Skeletal muscle satellite cell (primary cell): ENCODE measurements at regions not wholly inside any gene's neighbourhood (a gene's known extent, or its start where the extent isn't known, plus 50 kb on each side); places are given as distances from the start of the nearest gene placed in this dataset.

Experiments
- H3K27me3 ChIP-seq: 2 replicates; pipeline ENCODE4 v1.7.0; 2013; ENCODE audit warnings: low read length; ENCODE audit not compliant: control insufficient read depth, insufficient read depth
- H3K36me3 ChIP-seq: 2 replicates; pipeline ENCODE4 v1.7.0; 2013; ENCODE audit warnings: mild to moderate bottlenecking, control low read depth, low read length; ENCODE audit not compliant: insufficient read depth
- H3K4me1 ChIP-seq: 2 replicates; pipeline ENCODE4 v1.7.0; 2013; ENCODE audit warnings: low read length; ENCODE audit not compliant: control insufficient read depth, insufficient read depth
- H3K4me2 ChIP-seq: 2 replicates; pipeline ENCODE4 v1.7.0; 2013; ENCODE audit warnings: mild to moderate bottlenecking, low read length
- H3K4me3 ChIP-seq: 2 replicates; pipeline ENCODE4 v1.7.0; 2013; ENCODE audit warnings: low read length
- H3K9ac ChIP-seq: 2 replicates; pipeline ENCODE4 v1.7.0; 2013; ENCODE audit warnings: mild to moderate bottlenecking, low read depth, low read length, moderate library complexity
- H3K9me3 ChIP-seq: replicated peaks from 2 replicates; pipeline ENCODE4 v1.7.0; 2013; ENCODE audit warnings: mild to moderate bottlenecking, control low read depth, low read length

GRCh38 chr6:14946753-14947152 lies 299.1 kb upstream of the JARID2 start:
- Histone ChIP-seq H3K4me2 (no peak overlapping the region), H3K27me3 (no peaks in the 10 kb centered on the region), H3K9ac (no peak overlapping the region), H3K9me3 (no peaks in the 10 kb centered on the region), H3K36me3 (no peaks in the 10 kb centered on the region), H3K4me3 (no peak overlapping the region), H3K4me1 (no peaks in the 10 kb centered on the region)

GRCh38 chr6:14948586-14949245 lies 297.2 kb upstream of the JARID2 start:
- Histone ChIP-seq H3K9ac (no peak overlapping the region), H3K27me3 (no peaks in the 10 kb centered on the region), H3K4me2 (no peak overlapping the region), H3K4me3 (no peak overlapping the region), H3K9me3 (no peaks in the 10 kb centered on the region), H3K36me3 (no peaks in the 10 kb centered on the region), H3K4me1 (no peaks in the 10 kb centered on the region)

- Histone ChIP-seq H3K27me3 (no peaks in the 10 kb centered on the region), H3K4me1 (no peaks in the 10 kb centered on the region), H3K9me3 (no peaks in the 10 kb centered on the region)
Observed at GRCh38 chr6:14950103-14950969, 295.5 kb upstream of the JARID2 start.

DNA sequence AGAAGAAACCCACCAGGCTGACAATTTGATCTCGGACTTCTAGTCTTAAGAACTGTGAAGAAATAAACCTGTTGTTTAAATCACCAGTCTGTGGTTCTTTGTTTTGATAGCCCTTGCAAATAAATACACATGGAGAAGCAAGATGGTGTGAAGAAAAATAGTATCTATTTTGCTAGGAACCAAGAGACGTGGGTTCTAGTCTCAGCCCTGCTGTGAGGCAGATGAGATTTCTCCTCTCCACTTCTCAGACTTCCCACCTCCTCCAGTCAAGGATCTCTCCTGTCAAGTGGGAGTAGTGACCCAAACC lies 294.9 kb upstream of the JARID2 start:
- Histone ChIP-seq H3K9me3 (no peaks in the 10 kb centered on the region), H3K27me3 (no peaks in the 10 kb centered on the region), H3K4me3 (no peak overlapping the region), H3K4me1 (no peaks in the 10 kb centered on the region), H3K36me3 (no peaks in the 10 kb centered on the region), H3K9ac (no peak overlapping the region), H3K4me2 (no peak overlapping the region)

More at GRCh38 chr6:14950103-14950969, 295.5 kb upstream of the JARID2 start:
- Histone ChIP-seq H3K36me3 (no peaks in the 10 kb centered on the region), H3K4me3 (no peak overlapping the region), H3K4me2 (no peak overlapping the region), H3K9ac (no peak overlapping the region)

GRCh38 chr6:14951704-14952103 lies 294.2 kb upstream of the JARID2 start:
- no peaks in the 10 kb centered on the region for H3K4me1 ChIP-seq
- no peak overlapping the region for H3K4me3 ChIP-seq
- H3K27me3 ChIP-seq = no peaks in the 10 kb centered on the region
- no peaks in the 10 kb centered on the region for H3K9me3 ChIP-seq
- no peaks in the 10 kb centered on the region for H3K36me3 ChIP-seq
- no peak overlapping the region for H3K9ac ChIP-seq
- H3K4me2 ChIP-seq = no peak overlapping the region

DNA sequence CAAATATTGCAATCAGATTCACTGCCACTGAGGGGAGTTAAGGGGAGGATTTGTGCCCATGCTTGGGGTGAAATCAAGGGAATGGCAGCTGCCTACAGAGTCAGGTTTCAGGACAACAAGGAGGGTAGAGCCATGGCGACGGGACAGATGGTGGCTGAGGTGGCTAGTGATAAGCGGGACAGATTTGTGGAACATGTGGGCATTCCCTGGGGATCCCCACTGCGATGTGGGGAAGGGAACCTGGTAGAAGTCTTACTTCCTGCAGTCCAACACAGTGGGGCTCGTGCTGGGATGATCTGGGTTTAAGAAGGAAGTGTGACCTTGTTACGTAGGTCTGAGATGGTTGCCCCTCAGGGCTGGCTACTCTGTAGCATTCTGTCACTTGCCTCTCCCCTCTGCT lies 292.0 kb upstream of the JARID2 start:
- H3K27me3 ChIP-seq = no peaks in the 10 kb centered on the region
- H3K4me1 ChIP-seq = no peaks in the 10 kb centered on the region
- no peak overlapping the region for H3K9ac ChIP-seq
- no peak overlapping the region for H3K4me3 ChIP-seq
- no peaks in the 10 kb centered on the region for H3K36me3 ChIP-seq
- H3K9me3 ChIP-seq = no peaks in the 10 kb centered on the region
- H3K4me2 ChIP-seq = no peak overlapping the region

DNA sequence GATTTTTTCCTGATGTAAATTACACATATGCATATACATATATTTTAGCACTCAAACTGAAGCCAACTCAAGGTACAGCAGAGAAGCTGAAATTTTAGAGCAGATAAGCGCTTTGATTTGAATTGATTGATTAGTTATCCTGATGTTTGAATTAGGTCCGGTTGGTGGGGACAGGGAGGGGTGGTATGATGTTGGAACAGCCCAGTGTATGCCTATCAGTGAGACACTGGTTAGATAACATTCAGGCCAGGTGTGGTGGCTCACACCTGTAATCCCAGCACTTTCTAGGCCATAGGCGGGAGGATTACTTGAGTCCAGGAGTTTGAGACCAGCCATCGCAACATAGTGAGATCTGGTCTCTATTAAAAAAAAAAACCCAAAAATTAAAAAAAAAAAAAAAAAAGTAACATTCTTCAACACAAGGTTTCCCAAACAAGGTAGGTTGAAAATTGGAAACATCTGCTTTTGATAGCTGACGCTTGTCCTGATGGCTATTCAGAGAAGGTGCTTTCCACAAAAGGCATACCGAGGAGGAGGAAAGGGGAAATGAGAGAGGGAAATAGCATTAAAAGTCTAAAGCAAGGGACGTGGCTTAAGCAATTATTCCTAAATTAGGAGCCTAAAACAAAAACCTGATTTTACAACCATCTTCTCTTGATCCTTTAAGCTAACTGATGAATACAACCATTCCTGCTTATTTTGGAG lies 288.4 kb upstream of the JARID2 start:
- no peaks in the 10 kb centered on the region for H3K4me1 ChIP-seq
- no peaks in the 10 kb centered on the region for H3K27me3 ChIP-seq
- no peaks in the 10 kb centered on the region for H3K9me3 ChIP-seq
- H3K36me3 ChIP-seq = no peaks in the 10 kb centered on the region
- H3K9ac ChIP-seq = no peak overlapping the region
- no peak overlapping the region for H3K4me3 ChIP-seq
- no peak overlapping the region for H3K4me2 ChIP-seq

DNA sequence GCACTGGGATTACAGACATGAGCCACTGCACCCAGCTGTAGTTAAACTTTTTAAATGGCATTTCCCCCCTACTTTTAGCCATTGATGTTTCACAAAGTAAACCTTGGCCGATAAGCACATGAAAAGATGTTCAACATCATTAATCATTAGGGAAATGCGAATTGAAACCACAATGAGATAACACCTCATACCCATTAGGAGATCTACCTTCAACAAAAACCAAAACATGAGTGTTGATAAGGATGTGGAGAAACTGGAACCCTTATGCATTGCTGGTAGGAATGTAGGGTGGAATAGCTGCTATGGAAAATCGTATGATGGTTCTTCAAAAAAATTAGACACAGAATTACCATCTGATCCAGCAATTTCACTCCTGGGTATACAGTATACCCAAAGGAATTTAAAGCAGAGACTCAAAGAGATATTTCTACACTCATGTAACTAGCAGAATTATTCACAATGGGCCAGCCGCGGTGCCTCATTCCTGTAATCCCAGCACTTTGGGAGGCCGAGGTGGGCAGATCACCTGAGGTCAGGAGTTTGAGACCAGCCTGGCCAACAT lies 286.5 kb upstream of the JARID2 start:
- Histone ChIP-seq H3K9me3 (no peaks in the 10 kb centered on the region), H3K9ac (no peak overlapping the region), H3K4me1 (no peaks in the 10 kb centered on the region), H3K4me2 (no peak overlapping the region), H3K36me3 (no peaks in the 10 kb centered on the region), H3K4me3 (no peak overlapping the region), H3K27me3 (no peaks in the 10 kb centered on the region)

- Histone ChIP-seq H3K27me3 (no peaks in the 10 kb centered on the region), H3K4me1 (no peaks in the 10 kb centered on the region), H3K9ac (no peak overlapping the region), H3K4me3 (no peak overlapping the region), H3K36me3 (no peaks in the 10 kb centered on the region), H3K9me3 (no peaks in the 10 kb centered on the region), H3K4me2 (no peak overlapping the region)
Observed at GRCh38 chr6:14964556-14965270, 281.2 kb upstream of the JARID2 start.

GRCh38 chr6:14965424-14966075 lies 280.3 kb upstream of the JARID2 start:
- Histone ChIP-seq H3K27me3 (no peaks in the 10 kb centered on the region), H3K9me3 (no peaks in the 10 kb centered on the region), H3K9ac (no peak overlapping the region), H3K4me1 (no peaks in the 10 kb centered on the region), H3K4me2 (no peak overlapping the region), H3K4me3 (no peak overlapping the region), H3K36me3 (no peaks in the 10 kb centered on the region)
